NT2/D1 (cell line): ENCODE measurements at regions not wholly inside any gene's neighbourhood (a gene's known extent, or its start where the extent isn't known, plus 50 kb on each side); places are given as distances from the start of the nearest gene placed in this dataset.

Source experiments
- YY1 ChIP-seq: IDR thresholded peaks from 2 replicates; pipeline ENCODE4 v1.6.1; 2011; ENCODE audit not compliant: insufficient read length, insufficient read depth
- ZNF274 ChIP-seq: IDR thresholded peaks from 2 replicates; pipeline ENCODE4 v1.6.1; 2011; ENCODE audit warnings: mild to moderate bottlenecking, low read depth, low read length

DNA sequence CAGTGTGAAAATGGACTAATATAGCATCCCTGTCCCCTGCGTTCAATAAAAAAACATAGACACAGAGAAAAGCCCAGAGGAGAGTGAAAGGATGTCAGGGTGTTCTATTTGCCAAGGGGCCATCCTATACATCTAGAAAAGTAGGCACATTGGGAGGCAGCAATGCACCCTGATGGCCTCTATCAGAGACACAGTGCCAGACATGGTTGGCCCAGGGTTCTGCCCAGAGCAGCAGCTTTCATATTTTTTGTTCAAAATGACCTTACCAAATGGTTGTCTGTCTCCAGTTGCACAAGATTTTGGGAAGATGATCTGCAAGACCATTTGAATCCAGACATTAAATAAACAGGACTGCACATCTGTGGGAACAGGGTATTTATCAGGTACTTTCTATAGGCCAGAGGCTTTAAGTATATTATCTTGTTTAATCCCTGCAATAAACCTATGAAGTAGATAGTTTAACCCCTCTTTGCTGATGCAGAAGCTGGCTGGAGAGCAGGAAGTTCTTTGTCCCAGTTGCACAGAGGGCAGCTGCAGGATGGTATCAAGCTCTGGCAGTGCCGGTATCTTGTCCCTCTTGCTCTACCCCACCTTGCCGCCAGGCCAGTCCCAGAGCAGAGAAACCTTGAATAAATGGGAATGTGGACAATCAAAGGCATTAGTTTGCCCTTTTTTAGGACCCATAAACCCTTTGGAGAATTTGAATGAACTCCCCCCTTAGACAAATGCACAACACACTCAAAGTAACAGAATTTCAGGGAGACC lies 171.8 kb upstream of the PWP1 start:
- TF ChIP-seq ZNF274 (no peak), YY1 (no peak)
